HG03439 (cell line): ENCODE measurements at regions not wholly inside any gene's neighbourhood (a gene's known extent, or its start where the extent isn't known, plus 50 kb on each side); places are given as distances from the start of the nearest gene placed in this dataset.

Source experiments
- ATAC-seq: cut with Tn5 transposase; IDR thresholded peaks from one replicate; pipeline ENCODE4 v1.9.1; 2021; ENCODE audit warnings: mild to moderate bottlenecking, moderate library complexity; ENCODE audit not compliant: unreplicated experiment

- ATAC-seq = no peak
Measured at GRCh38 chr3:88921986-88922385, 185.4 kb upstream of the EPHA3 start.

- no peak for ATAC-seq
Measured at GRCh38 chr3:88926221-88926620, 181.2 kb upstream of the EPHA3 start.

- no peak for ATAC-seq
Measured at GRCh38 chr3:88930611-88931010, 176.8 kb upstream of the EPHA3 start.

- ATAC-seq = no peak
Measured at GRCh38 chr3:88936831-88937230, 170.6 kb upstream of the EPHA3 start.

DNA sequence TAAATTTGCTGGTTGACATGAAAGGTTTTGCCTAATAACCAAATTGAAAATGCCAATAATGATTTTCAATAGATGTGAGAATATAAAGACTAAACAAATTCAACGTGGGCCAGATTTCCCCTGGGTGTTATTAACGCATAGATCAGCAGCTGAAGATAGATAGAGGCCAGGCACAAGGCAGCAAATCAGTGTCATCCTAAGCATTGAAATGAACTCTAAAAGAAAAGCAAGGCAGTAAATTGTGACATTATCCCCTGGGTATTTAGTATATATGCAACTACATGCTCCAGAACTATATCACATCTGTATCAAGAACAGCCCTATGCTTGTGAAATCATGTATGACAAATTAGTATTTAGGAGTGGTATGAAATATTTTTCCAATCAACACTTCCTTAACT, 167.1 kb upstream of the EPHA3 start:
- no peak for ATAC-seq

- ATAC-seq = no peak
Measured at GRCh38 chr3:88947013-88947412, 160.4 kb upstream of the EPHA3 start.

DNA sequence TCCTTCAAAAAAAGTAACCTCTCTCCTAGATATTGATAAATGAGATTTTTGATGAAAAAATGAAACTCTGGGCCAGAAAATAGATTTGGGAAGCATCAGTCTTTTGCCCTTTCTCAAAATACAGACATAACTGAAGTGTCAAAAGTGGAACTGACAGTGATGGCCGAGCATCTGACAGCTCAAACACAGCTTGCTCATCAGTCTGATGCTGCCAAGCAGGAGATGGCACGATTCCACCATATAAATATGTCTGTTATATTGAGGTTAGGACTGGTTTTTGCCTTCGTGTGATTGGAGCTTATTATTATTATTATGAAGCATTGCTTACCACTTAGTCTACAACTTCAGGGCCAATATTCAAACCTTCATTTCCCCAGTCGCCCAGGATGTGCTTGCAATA, 152.6 kb upstream of the EPHA3 start:
- no peak for ATAC-seq

- ATAC-seq = no peak
Measured at GRCh38 chr3:88955274-88955673, 152.1 kb upstream of the EPHA3 start.

GRCh38 chr3:88957711-88958439, 149.5 kb upstream of the EPHA3 start:
- no peak for ATAC-seq

DNA sequence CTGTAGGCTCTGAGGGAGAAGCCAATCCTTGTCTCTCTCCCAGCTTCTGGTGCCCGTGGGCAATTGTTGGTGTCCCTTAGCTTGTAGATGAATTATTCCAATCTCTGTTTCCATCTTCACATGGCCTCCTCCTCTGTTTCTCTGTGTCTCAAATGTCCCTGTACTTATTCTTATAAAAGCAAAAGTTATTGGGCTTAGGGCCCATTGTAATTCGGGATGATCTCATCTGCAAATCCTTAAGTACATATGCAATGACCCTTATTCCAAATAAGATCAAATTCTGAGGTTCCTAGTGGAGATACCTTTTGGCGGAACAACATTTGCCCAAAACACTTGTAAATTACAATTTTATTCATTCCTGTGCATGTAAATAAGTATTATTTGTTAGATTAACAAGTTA, 147.4 kb upstream of the EPHA3 start:
- no peak for ATAC-seq

GRCh38 chr3:88963003-88963402, 144.4 kb upstream of the EPHA3 start:
- ATAC-seq = no peak

- ATAC-seq = no peak
Measured at GRCh38 chr3:88979760-88980159, 127.7 kb upstream of the EPHA3 start.

GRCh38 chr3:88983458-88983857, 124.0 kb upstream of the EPHA3 start:
- no peak for ATAC-seq

- no peak for ATAC-seq
Measured at GRCh38 chr3:88984256-88984655, 123.2 kb upstream of the EPHA3 start.

DNA sequence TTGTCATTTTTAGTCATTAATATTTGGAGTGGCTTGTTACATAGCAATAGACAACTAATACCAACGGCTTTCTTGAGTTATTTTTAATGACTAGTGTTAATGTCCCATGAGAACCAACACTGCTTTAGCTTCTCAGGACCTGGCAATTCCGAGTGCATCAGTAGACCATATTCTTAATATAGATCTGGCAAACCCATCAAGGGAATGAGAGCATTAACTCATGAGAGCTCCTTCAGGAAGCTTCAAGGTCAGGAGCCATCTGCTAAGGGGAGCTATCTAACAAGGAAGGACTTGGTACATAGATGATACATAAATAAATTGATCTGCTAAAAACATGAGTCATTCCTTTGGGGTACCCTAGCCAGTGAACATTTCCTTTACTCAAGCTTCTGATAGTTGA, 122.6 kb upstream of the EPHA3 start:
- no peak for ATAC-seq

DNA sequence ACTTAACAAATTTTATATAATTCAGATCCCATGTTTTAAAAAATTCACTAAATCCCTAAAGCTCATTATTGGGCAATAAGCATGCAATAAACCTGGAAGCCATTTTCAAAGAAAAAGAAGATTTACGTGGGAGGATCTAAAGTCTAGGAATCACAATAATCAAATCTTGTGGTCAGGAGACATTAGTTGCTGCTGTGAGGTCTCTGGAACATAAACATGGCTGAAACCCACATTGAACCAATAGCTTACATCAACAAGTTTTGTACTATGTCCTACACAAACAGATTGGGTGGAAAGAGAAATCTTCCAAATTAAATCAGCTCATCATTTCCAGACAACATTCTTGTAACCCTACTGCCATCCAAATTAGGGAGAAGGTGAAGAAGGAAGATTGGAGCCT, 121.9 kb upstream of the EPHA3 start:
- no peak for ATAC-seq

- no peak for ATAC-seq
Measured at GRCh38 chr3:88986834-88987233, 120.6 kb upstream of the EPHA3 start.

- no peak for ATAC-seq
Measured at GRCh38 chr3:88987776-88988175, 119.6 kb upstream of the EPHA3 start.

GRCh38 chr3:88988906-88989305, 118.5 kb upstream of the EPHA3 start:
- ATAC-seq = no peak

DNA sequence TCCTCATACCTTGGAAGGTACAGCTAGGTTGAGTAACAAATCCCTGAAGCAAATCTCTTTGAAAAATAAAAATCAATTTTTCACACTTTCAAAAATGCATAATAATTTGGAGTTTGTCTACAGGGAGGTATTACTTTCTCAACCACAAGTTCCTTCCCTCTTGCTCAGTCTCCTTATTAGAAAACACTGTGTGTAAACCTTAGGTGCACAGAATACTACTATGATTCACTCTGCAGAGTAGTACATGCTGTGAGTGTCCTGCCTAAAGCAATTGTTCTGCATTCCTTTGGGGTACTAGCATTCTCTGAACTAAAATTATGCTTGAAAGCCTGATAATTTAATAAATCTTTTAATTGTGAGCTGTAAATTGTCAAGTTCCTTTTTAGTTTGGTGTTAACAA, 115.9 kb upstream of the EPHA3 start:
- ATAC-seq = no peak

- ATAC-seq = no peak
Measured at GRCh38 chr3:88996691-88997090, 110.7 kb upstream of the EPHA3 start.

- no peak for ATAC-seq
Measured at GRCh38 chr3:88997260-88997659, 110.2 kb upstream of the EPHA3 start.

GRCh38 chr3:89000886-89001285, 106.5 kb upstream of the EPHA3 start:
- no peak for ATAC-seq
